HepG2 (cell line): ENCODE measurements at regions not wholly inside any gene's neighbourhood (a gene's known extent, or its start where the extent isn't known, plus 50 kb on each side); places are given as distances from the start of the nearest gene placed in this dataset.

ENCODE experiments used
- ATAC-seq: fragments of 200-7000 bp; cut with Tn5 transposase; 3 replicates; pipeline ENCODE4 v1.9.1; 2020; ENCODE audit warnings: mild to moderate bottlenecking, moderate library complexity
- BruUV-seq: library from RNA; stranded (reverse); fragments of 400-500 nt; replicated peaks from 2 replicates; lab custom pipeline; 2021; lab: Mats Ljungman, UMichigan
- CTCF ChIA-PET: fragments of 300-600 bp; formaldehyde crosslinking; extraction: SDS; loops from one replicate; lab custom pipeline; 2021; ENCODE audit warnings: low total read pairs, inconsistent platforms, low intra/inter-chr PET ratio; lab: Yijun Ruan, JAX
- POLR2A ChIA-PET: fragments of 350-600 bp; sonication (Branson Sonifier 250); formaldehyde crosslinking; loops from one replicate; lab custom pipeline; 2020; ENCODE audit warnings: antibody characterized with exemption, inconsistent platforms; lab: Yijun Ruan, JAX
- DNase-seq: peaks from one replicate; pipeline ENCODE4 v3.0.0-alpha.2; 2015; ENCODE audit warnings: low spot score
- FAIRE-seq: peaks from 3 replicates; lab custom pipeline; 2011; peaks lifted over from hg19 to GRCh38; lab: Jason Lieb, UNC
- H2AFZ ChIP-seq: one replicate; pipeline ENCODE4 v1.6.1; 2011; ENCODE audit warnings: low read length, inconsistent platforms
- H3K27ac ChIP-seq: fragments of 300-600 bp; 3 replicates; pipeline ENCODE4 v1.8.0; 2011; ENCODE audit warnings: mixed run types, mild to moderate bottlenecking, mixed read lengths, low read length, inconsistent platforms; ENCODE audit not compliant: insufficient read depth; ENCODE audit errors: extremely low read length
- H3K27me3 ChIP-seq, 2 experiments: fragments of 200-600 bp in 1 of 2; 2 replicates in 1 of 2; 3 replicates in 1 of 2; pipeline versions ENCODE4 v1.6.0 to v1.8.0; 2011; ENCODE audit warnings: low read length in 2 of 2, mild to moderate bottlenecking in 2 of 2, moderate library complexity in 2 of 2, inconsistent platforms in 1 of 2; ENCODE audit not compliant: insufficient read depth in 2 of 2, control insufficient read depth in 1 of 2
- H3K36me3 ChIP-seq, 2 experiments: fragments of 200-600 bp in 1 of 2; replicated peaks in 1 of 2; 2 replicates in 1 of 2; 3 replicates in 1 of 2; pipeline versions ENCODE4 v1.5.1 to v1.8.0; 2011; ENCODE audit warnings: low read length in 2 of 2, inconsistent platforms in 1 of 2; ENCODE audit not compliant: insufficient read depth in 2 of 2, control insufficient read depth in 1 of 2
- H3K4me1 ChIP-seq: 2 replicates; pipeline ENCODE4 v1.5.1; 2012; ENCODE audit warnings: low read length, inconsistent platforms; ENCODE audit not compliant: insufficient read depth
- H3K4me2 ChIP-seq: 2 replicates; pipeline ENCODE4 v1.6.0; 2011; ENCODE audit warnings: low read depth, low read length, inconsistent platforms
- H3K4me3 ChIP-seq, 3 experiments: fragments of 200-600 bp in 1 of 3; sonication (generic), shearing (Covaris generic) in 1 of 3; replicated peaks in 1 of 3; 2 replicates each; pipeline ENCODE4 v1.5.1; 2011 to 2016; ENCODE audit warnings: low read length in 3 of 3, inconsistent platforms in 2 of 3, low read depth in 2 of 3, mild to moderate bottlenecking in 2 of 3, control low read depth in 1 of 3, mixed read lengths in 1 of 3; ENCODE audit not compliant: insufficient read depth in 1 of 3
- H3K79me2 ChIP-seq: one replicate; pipeline ENCODE4 v1.6.1; 2011; ENCODE audit warnings: low read length, inconsistent platforms; ENCODE audit not compliant: insufficient read depth
- H3K9ac ChIP-seq: 2 replicates; pipeline ENCODE4 v1.6.0; 2011; ENCODE audit warnings: mild to moderate bottlenecking, low read depth, low read length, inconsistent platforms; ENCODE audit not compliant: insufficient read depth
- H3K9me3 ChIP-seq: 2 replicates; pipeline ENCODE4 v1.5.1; 2012; ENCODE audit warnings: mild to moderate bottlenecking, low read length
- H4K20me1 ChIP-seq: 2 replicates; pipeline ENCODE4 v1.6.0; 2011; ENCODE audit warnings: inconsistent platforms, mild to moderate bottlenecking, low read length, moderate library complexity; ENCODE audit not compliant: insufficient read depth
- GPN1 ChIP-seq: sonication (generic); formaldehyde crosslinking; IDR thresholded peaks from 2 replicates; pipeline ENCODE4 v1.5.1; 2020; ENCODE audit warnings: missing genetic modification reagents, borderline replicate concordance
- GTF3A ChIP-seq: sonication (generic); formaldehyde crosslinking; conservative IDR thresholded peaks from 2 replicates; pipeline ENCODE4 v1.4.0; 2020; ENCODE audit warnings: mild to moderate bottlenecking, missing genetic modification reagents
- MAX ChIP-seq: IDR thresholded peaks from 2 replicates; pipeline ENCODE4 v1.6.1; 2012; ENCODE audit warnings: inconsistent platforms
- ZNF407 ChIP-seq: sonication (generic); formaldehyde crosslinking; IDR thresholded peaks from one replicate; pipeline ENCODE4 v1.5.1; 2020; ENCODE audit warnings: mild to moderate bottlenecking, missing genetic modification reagents; ENCODE audit errors: not compliant biosample characterization
- WGBS: methylation state at CpG from one replicate; pipeline ENCODE4 v1.1.6; 2017; ENCODE audit warnings: low lambda C conversion rate; 5-methylcytosine and 5-hydroxymethylcytosine counted together
- in situ Hi-C: cut with HindIII; loops from 2 replicates; pipeline ENCODE4 v1.10.0; 2017; ENCODE audit warnings: low pct_unique_long_range_greater_than_20kb; ENCODE audit not compliant: extremely low pct_ligation_motif_present
- intact Hi-C: fragments of 100-400 bp; cut with micrococcal nuclease; formaldehyde crosslinking; loops from one replicate; pipeline ENCODE4 v1.10.0; 2022; ENCODE audit not compliant: unreplicated experiment
- TF ChIP-seq, protein P1 (sequence below): fragments of 450-650 bp; IDR thresholded peaks from 2 replicates; pipeline ENCODE4 v1.6.1; 2017; ENCODE audit warnings: mild to moderate bottlenecking
- TF ChIP-seq, protein P2 (sequence below): sonication (generic); formaldehyde crosslinking; IDR thresholded peaks from 2 replicates; pipeline ENCODE4 v1.4.0; 2020; ENCODE audit warnings: missing genetic modification reagents

DNA sequence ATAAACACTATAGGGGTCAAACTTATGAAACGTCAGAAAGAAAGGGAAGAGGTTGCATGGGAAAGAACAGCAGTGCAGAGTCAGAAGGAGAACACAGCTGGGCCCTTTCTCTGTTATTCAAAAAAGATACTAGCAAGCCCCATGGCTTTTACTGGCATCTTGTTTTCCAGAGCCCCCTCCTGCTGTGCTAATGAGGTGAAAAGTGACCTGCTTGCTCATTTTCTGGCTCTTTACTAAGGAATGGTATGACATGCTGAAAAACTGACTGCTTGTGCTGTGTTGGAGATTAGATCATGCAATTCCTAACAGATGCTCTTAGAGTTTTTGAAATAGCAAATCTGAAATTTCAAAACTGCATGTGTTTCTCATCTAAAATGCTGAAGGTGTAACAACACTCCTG lies 541.6 kb upstream of the ALCAM start (continued):
- TF ChIP-seq, protein P1, sequence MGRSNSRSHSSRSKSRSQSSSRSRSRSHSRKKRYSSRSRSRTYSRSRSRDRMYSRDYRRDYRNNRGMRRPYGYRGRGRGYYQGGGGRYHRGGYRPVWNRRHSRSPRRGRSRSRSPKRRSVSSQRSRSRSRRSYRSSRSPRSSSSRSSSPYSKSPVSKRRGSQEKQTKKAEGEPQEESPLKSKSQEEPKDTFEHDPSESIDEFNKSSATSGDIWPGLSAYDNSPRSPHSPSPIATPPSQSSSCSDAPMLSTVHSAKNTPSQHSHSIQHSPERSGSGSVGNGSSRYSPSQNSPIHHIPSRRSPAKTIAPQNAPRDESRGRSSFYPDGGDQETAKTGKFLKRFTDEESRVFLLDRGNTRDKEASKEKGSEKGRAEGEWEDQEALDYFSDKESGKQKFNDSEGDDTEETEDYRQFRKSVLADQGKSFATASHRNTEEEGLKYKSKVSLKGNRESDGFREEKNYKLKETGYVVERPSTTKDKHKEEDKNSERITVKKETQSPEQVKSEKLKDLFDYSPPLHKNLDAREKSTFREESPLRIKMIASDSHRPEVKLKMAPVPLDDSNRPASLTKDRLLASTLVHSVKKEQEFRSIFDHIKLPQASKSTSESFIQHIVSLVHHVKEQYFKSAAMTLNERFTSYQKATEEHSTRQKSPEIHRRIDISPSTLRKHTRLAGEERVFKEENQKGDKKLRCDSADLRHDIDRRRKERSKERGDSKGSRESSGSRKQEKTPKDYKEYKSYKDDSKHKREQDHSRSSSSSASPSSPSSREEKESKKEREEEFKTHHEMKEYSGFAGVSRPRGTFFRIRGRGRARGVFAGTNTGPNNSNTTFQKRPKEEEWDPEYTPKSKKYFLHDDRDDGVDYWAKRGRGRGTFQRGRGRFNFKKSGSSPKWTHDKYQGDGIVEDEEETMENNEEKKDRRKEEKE: no peak
- TF ChIP-seq MAX: no peak
- no peak for TF ChIP-seq GPN1
- TF ChIP-seq, all 625 proteins: peak for 0

DNA sequence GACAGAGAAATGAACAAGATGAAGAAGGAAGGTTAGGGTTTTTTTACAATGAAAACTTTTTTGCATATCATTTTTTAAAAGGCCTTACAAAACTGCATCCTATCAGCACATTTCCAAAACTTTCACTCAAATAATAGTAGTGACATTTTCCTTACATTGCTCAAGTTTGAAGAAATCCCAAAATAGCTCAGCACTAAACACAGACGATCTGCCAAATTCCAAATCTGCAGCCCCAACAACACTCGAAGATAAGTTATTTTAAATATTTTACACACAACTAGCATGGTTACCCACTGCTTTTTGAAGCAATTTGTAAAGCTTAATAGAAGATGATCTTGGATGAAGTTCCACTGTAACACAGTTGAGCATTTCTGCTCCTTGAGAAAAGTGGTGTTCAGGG lies 535.6 kb upstream of the ALCAM start:
- Histone ChIP-seq H3K9ac (no peak overlapping the region), H3K4me3 (no peak overlapping the region), H3K9me3 (no peaks in the 10 kb centered on the region), H3K36me3 (no peaks in the 10 kb centered on the region), H4K20me1 (no peaks in the 10 kb centered on the region), H3K27me3 (no peaks in the 10 kb centered on the region), H3K27ac (no peak overlapping the region), H3K4me2 (no peak overlapping the region), H3K79me2 (no peaks in the 10 kb centered on the region), H3K4me1 (no peaks in the 10 kb centered on the region), H2AFZ (no peak overlapping the region)
- intact Hi-C loops: no loop called here
- no TSS peak for BruUV-seq
- in situ Hi-C loops: no loop called here
- ChIA-PET POLR2A (no interaction called here), CTCF (no interaction called here)
- WGBS: 2% methylated on average over 2 of the region's 2 CpGs
- ATAC-seq (no peak), DNase-seq (no peak), FAIRE-seq (no peak)
- TF ChIP-seq, protein P2, sequence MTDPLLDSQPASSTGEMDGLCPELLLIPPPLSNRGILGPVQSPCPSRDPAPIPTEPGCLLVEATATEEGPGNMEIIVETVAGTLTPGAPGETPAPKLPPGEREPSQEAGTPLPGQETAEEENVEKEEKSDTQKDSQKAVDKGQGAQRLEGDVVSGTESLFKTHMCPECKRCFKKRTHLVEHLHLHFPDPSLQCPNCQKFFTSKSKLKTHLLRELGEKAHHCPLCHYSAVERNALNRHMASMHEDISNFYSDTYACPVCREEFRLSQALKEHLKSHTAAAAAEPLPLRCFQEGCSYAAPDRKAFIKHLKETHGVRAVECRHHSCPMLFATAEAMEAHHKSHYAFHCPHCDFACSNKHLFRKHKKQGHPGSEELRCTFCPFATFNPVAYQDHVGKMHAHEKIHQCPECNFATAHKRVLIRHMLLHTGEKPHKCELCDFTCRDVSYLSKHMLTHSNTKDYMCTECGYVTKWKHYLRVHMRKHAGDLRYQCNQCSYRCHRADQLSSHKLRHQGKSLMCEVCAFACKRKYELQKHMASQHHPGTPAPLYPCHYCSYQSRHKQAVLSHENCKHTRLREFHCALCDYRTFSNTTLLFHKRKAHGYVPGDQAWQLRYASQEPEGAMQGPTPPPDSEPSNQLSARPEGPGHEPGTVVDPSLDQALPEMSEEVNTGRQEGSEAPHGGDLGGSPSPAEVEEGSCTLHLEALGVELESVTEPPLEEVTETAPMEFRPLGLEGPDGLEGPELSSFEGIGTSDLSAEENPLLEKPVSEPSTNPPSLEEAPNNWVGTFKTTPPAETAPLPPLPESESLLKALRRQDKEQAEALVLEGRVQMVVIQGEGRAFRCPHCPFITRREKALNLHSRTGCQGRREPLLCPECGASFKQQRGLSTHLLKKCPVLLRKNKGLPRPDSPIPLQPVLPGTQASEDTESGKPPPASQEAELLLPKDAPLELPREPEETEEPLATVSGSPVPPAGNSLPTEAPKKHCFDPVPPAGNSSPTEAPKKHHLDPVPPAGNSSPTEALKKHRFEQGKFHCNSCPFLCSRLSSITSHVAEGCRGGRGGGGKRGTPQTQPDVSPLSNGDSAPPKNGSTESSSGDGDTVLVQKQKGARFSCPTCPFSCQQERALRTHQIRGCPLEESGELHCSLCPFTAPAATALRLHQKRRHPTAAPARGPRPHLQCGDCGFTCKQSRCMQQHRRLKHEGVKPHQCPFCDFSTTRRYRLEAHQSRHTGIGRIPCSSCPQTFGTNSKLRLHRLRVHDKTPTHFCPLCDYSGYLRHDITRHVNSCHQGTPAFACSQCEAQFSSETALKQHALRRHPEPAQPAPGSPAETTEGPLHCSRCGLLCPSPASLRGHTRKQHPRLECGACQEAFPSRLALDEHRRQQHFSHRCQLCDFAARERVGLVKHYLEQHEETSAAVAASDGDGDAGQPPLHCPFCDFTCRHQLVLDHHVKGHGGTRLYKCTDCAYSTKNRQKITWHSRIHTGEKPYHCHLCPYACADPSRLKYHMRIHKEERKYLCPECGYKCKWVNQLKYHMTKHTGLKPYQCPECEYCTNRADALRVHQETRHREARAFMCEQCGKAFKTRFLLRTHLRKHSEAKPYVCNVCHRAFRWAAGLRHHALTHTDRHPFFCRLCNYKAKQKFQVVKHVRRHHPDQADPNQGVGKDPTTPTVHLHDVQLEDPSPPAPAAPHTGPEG: no peak
- no peak for TF ChIP-seq GTF3A
- no peak for TF ChIP-seq ZNF407 (CRISPR knock-in tag)
